ENCODE measurements at regions not wholly inside any gene's neighbourhood (a gene's known extent, or its start where the extent isn't known, plus 50 kb on each side); places are given as distances from the start of the nearest gene placed in this dataset.

- ATAC-seq (ENCODE audit: poor library complexity) (no peak), DNase-seq (no peak)
- CTCF ChIA-PET = no interaction called here
- Mint-ChIP-seq H3K27ac (no peak overlapping the region), H3K36me3 (ENCODE audit: low read depth) (no peaks in the 10 kb centered on the region), H3K4me3 (no peak overlapping the region), H3K9me3 (no peaks in the 10 kb centered on the region), H3K27me3 (no peaks in the 10 kb centered on the region), H3K4me1 (ENCODE audit: low read depth) (no peaks in the 10 kb centered on the region)
- POLR2A ChIA-PET = no interaction called here
- H3K9me3 ChIP-seq (ENCODE audit: control insufficient read depth in 1 of 2, insufficient read depth in 1 of 2, low read length in 2 of 2) = no peaks in the 10 kb centered on the region
- H3K36me3 ChIP-seq (ENCODE audit: insufficient read depth, low read length) = no peaks in the 10 kb centered on the region
- H3K27me3 ChIP-seq (ENCODE audit: control insufficient read depth in 1 of 2, insufficient read depth in 2 of 2, low read length in 2 of 2) = no peaks in the 10 kb centered on the region
- H3K4me1 ChIP-seq (ENCODE audit: insufficient read depth, low read length) = no peaks in the 10 kb centered on the region
- no peak overlapping the region for H3K27ac ChIP-seq (ENCODE audit: low read depth in 1 of 2, low read length in 2 of 2)
- no peak overlapping the region for H3K4me3 ChIP-seq (ENCODE audit: low read length)
- intact Hi-C loops (cut with DNase I, micrococcal nuclease) = no loop called here
- TF ChIP-seq CTCF (IDR thresholded peaks at IDR 0.05) = no peak
These were observed 301.9 kb upstream of the HS3ST1 start for GRCh38 chr4:11730545-11730944.

GRCh38 chr4:11729548-11729947, 300.9 kb upstream of the HS3ST1 start:
- Mint-ChIP-seq H3K27ac (no peak overlapping the region), H3K9me3 (no peaks in the 10 kb centered on the region), H3K27me3 (no peaks in the 10 kb centered on the region), H3K4me1 (ENCODE audit: low read depth) (no peaks in the 10 kb centered on the region), H3K36me3 (ENCODE audit: low read depth) (no peaks in the 10 kb centered on the region), H3K4me3 (no peak overlapping the region)
- no peak overlapping the region for H3K4me3 ChIP-seq (ENCODE audit: low read length)
- no peaks in the 10 kb centered on the region for H3K36me3 ChIP-seq (ENCODE audit: insufficient read depth, low read length)
- CTCF ChIA-PET = no interaction called here
- DNase-seq (no peak), ATAC-seq (ENCODE audit: poor library complexity) (no peak)
- H3K9me3 ChIP-seq (ENCODE audit: control insufficient read depth in 1 of 2, insufficient read depth in 1 of 2, low read length in 2 of 2) = no peaks in the 10 kb centered on the region
- intact Hi-C loops (cut with DNase I, micrococcal nuclease) = loop anchor here in 1 of 2 experiments (10.0 kb wide), 1 partner anchor 1145 kb away; no protein-coding TSS in a partner anchor
- POLR2A ChIA-PET = no interaction called here
- no peaks in the 10 kb centered on the region for H3K4me1 ChIP-seq (ENCODE audit: insufficient read depth, low read length)
- no peak for TF ChIP-seq CTCF (IDR thresholded peaks at IDR 0.05)
- H3K27me3 ChIP-seq (ENCODE audit: control insufficient read depth in 1 of 2, insufficient read depth in 2 of 2, low read length in 2 of 2) = no peaks in the 10 kb centered on the region
- H3K27ac ChIP-seq (ENCODE audit: low read depth in 1 of 2, low read length in 2 of 2) = no peak overlapping the region

- no peak overlapping the region for H3K27ac Mint-ChIP-seq
- ATAC-seq (ENCODE audit: poor library complexity) = no peak
- peaks cover 5% of the 10 kb centered on the region for H3K27me3 Mint-ChIP-seq
- no peak overlapping the region for H3K4me3 Mint-ChIP-seq
- ChIA-PET POLR2A (no interaction called here), CTCF (no interaction called here)
- H3K9me3 ChIP-seq (ENCODE audit: control insufficient read depth in 1 of 2, insufficient read depth in 1 of 2, low read length in 2 of 2) = no peaks in the 10 kb centered on the region
- DNase-seq = no peak
- H3K36me3 ChIP-seq (ENCODE audit: insufficient read depth, low read length) = no peaks in the 10 kb centered on the region
- H3K4me3 ChIP-seq (ENCODE audit: low read length) = no peak overlapping the region
- no peaks in the 10 kb centered on the region for H3K9me3 Mint-ChIP-seq
- no peak overlapping the region for H3K27ac ChIP-seq (ENCODE audit: low read depth in 1 of 2, low read length in 2 of 2)
- no peaks in the 10 kb centered on the region for H3K27me3 ChIP-seq (ENCODE audit: control insufficient read depth in 1 of 2, insufficient read depth in 2 of 2, low read length in 2 of 2)
- H3K36me3 Mint-ChIP-seq (ENCODE audit: low read depth) = no peaks in the 10 kb centered on the region
- intact Hi-C loops (cut with DNase I, micrococcal nuclease) = loop anchor here in 1 of 2 experiments (10.0 kb wide), 1 partner anchor 1143 kb away; no protein-coding TSS in a partner anchor
- H3K4me1 ChIP-seq (ENCODE audit: insufficient read depth, low read length) = no peaks in the 10 kb centered on the region
- H3K4me1 Mint-ChIP-seq (ENCODE audit: low read depth) = no peaks in the 10 kb centered on the region
- no peak for TF ChIP-seq CTCF (IDR thresholded peaks at IDR 0.05)
These were observed 299.3 kb upstream of the HS3ST1 start for GRCh38 chr4:11727903-11728564.
